Hepatocyte (in vitro differentiated cells): ENCODE measurements at regions not wholly inside any gene's neighbourhood (a gene's known extent, or its start where the extent isn't known, plus 50 kb on each side); places are given as distances from the start of the nearest gene placed in this dataset.
A peak's percentile ranks its signal among the peaks of the same experiment; 100 is the strongest.

Source experiments
- DNase-seq: peaks from one replicate; pipeline ENCODE4 v3.0.0-alpha.2; 2016; ENCODE audit warnings: low spot score
- H2AFZ ChIP-seq: fragments of 200-600 bp; sonication (generic); 2 replicates; pipeline ENCODE4 v1.6.0; 2016; ENCODE audit warnings: antibody characterized with exemption, mild to moderate bottlenecking
- H3K27ac ChIP-seq: fragments of 200-600 bp; sonication (generic); 2 replicates; pipeline ENCODE4 v1.5.1; 2016; ENCODE audit warnings: mild to moderate bottlenecking
- H3K27me3 ChIP-seq: fragments of 200-600 bp; sonication (generic); 2 replicates; pipeline ENCODE4 v1.6.1; 2016
- H3K36me3 ChIP-seq: fragments of 200-600 bp; sonication (generic); replicated peaks from 2 replicates; pipeline ENCODE4 v1.5.1; 2016; ENCODE audit warnings: low read depth; ENCODE audit not compliant: insufficient read depth
- H3K4me1 ChIP-seq: fragments of 200-600 bp; sonication (generic); 2 replicates; pipeline ENCODE4 v1.5.1; 2016; ENCODE audit warnings: mild to moderate bottlenecking, moderate library complexity; ENCODE audit not compliant: insufficient read depth
- H3K4me2 ChIP-seq: fragments of 200-600 bp; sonication (generic); 2 replicates; pipeline ENCODE4 v1.6.0; 2016
- H3K4me3 ChIP-seq: fragments of 200-600 bp; sonication (generic); 2 replicates; pipeline ENCODE4 v1.5.1; 2016; ENCODE audit warnings: mild to moderate bottlenecking
- H3K79me2 ChIP-seq: fragments of 200-600 bp; sonication (generic); 2 replicates; pipeline ENCODE4 v1.6.0; 2017; ENCODE audit warnings: mild to moderate bottlenecking
- H3K9me2 ChIP-seq: fragments of 200-600 bp; sonication (generic); replicated peaks from 2 replicates; pipeline ENCODE4 v1.6.0; 2017; ENCODE audit warnings: mild to moderate bottlenecking; ENCODE audit not compliant: insufficient read depth
- H3K9me3 ChIP-seq: fragments of 200-600 bp; sonication (generic); 2 replicates; pipeline ENCODE4 v1.5.1; 2016; ENCODE audit warnings: low read depth, mild to moderate bottlenecking
- H4K20me1 ChIP-seq: fragments of 200-600 bp; sonication (generic); 2 replicates; pipeline ENCODE4 v1.6.0; 2016; ENCODE audit warnings: mild to moderate bottlenecking; ENCODE audit not compliant: insufficient read depth, poor library complexity, severe bottlenecking
- EZH2 ChIP-seq: fragments of 200-600 bp; sonication (generic); IDR thresholded peaks from 2 replicates; pipeline ENCODE4 v1.6.1; 2016; ENCODE audit warnings: antibody characterized with exemption, mild to moderate bottlenecking, borderline replicate concordance
- EZH2phosphoT487 ChIP-seq: fragments of 200-600 bp; sonication (generic); IDR thresholded peaks from one replicate; pipeline ENCODE4 v1.6.1; 2018; ENCODE audit warnings: antibody characterized with exemption, mild to moderate bottlenecking, low read depth, moderate library complexity; ENCODE audit not compliant: unreplicated experiment, severe bottlenecking
- WGBS: methylation state at CpG from one replicate; pipeline ENCODE4 v1.1.6; 2016; ENCODE audit warnings: low lambda C conversion rate; ENCODE audit errors: missing lambda C conversion rate; 5-methylcytosine and 5-hydroxymethylcytosine counted together
- TF ChIP-seq, protein P1 (sequence below): fragments of 200-600 bp; sonication (generic); IDR thresholded peaks from 2 replicates; pipeline ENCODE4 v1.5.1; 2016; ENCODE audit warnings: antibody characterized with exemption, mild to moderate bottlenecking; ENCODE audit not compliant: poor library complexity

- H2AFZ ChIP-seq: peak overlapping the region; percentile 46
- TF ChIP-seq, protein P1, sequence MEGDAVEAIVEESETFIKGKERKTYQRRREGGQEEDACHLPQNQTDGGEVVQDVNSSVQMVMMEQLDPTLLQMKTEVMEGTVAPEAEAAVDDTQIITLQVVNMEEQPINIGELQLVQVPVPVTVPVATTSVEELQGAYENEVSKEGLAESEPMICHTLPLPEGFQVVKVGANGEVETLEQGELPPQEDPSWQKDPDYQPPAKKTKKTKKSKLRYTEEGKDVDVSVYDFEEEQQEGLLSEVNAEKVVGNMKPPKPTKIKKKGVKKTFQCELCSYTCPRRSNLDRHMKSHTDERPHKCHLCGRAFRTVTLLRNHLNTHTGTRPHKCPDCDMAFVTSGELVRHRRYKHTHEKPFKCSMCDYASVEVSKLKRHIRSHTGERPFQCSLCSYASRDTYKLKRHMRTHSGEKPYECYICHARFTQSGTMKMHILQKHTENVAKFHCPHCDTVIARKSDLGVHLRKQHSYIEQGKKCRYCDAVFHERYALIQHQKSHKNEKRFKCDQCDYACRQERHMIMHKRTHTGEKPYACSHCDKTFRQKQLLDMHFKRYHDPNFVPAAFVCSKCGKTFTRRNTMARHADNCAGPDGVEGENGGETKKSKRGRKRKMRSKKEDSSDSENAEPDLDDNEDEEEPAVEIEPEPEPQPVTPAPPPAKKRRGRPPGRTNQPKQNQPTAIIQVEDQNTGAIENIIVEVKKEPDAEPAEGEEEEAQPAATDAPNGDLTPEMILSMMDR: no peak
- no peak for TF ChIP-seq EZH2phosphoT487
- TF ChIP-seq EZH2: no peak
Observed at GRCh38 chr1:217062586-217062985, 339.4 kb upstream of the ESRRG start.

GRCh38 chr1:217059401-217059800, 336.2 kb upstream of the ESRRG start:
- WGBS: 59% methylated on average over 1 of the region's 1 CpG
- Histone ChIP-seq H3K36me3 (no peaks in the 10 kb centered on the region), H3K9me3 (no peaks in the 10 kb centered on the region), H3K4me2 (no peak overlapping the region), H4K20me1 (no peaks in the 10 kb centered on the region), H3K79me2 (no peaks in the 10 kb centered on the region), H3K4me3 (no peak overlapping the region), H3K27me3 (no peaks in the 10 kb centered on the region), H2AFZ (no peak overlapping the region), H3K9me2 (no peaks in the 10 kb centered on the region), H3K27ac (no peak overlapping the region), H3K4me1 (peaks cover 9% of the 10 kb centered on the region)
- no peak for DNase-seq
- no peak for TF ChIP-seq EZH2phosphoT487
- TF ChIP-seq, protein P1: no peak
- TF ChIP-seq EZH2: no peak

More at GRCh38 chr1:217062586-217062985, 339.4 kb upstream of the ESRRG start:
- no peaks in the 10 kb centered on the region for H3K27me3 ChIP-seq
- no peak for DNase-seq
- no peaks in the 10 kb centered on the region for H3K36me3 ChIP-seq
- no peak overlapping the region for H3K4me3 ChIP-seq
- no peaks in the 10 kb centered on the region for H4K20me1 ChIP-seq
- H3K4me1 ChIP-seq: peaks cover 9% of the 10 kb centered on the region
- H3K9me3 ChIP-seq: no peaks in the 10 kb centered on the region
- peak overlapping the region; percentile 66 for H3K27ac ChIP-seq
- WGBS: 54% methylated on average over 3 of the region's 3 CpGs
- H3K4me2 ChIP-seq: peak overlapping the region; percentile 16
- no peaks in the 10 kb centered on the region for H3K79me2 ChIP-seq
- no peaks in the 10 kb centered on the region for H3K9me2 ChIP-seq

DNA sequence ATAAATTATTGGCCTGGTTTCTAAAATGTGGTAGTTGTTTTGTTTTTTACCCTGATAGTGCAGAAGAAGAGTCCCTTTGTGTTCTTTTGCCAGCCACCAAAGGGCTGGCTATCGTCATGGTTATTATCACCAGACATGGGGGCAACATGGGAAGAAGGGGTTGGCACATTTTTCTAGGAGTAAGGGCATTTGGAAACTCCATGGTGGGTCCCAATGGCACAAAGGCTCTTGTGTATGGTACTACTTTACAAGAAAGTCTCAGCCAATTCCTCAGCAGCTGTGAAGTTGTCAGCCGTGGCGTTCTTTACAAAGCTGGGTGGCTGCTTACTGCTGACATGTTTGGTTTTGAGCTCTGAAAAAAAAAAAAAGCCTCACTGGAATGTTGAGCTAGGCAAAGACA, 330.4 kb upstream of the ESRRG start:
- no peaks in the 10 kb centered on the region for H3K9me2 ChIP-seq
- no peaks in the 10 kb centered on the region for H3K79me2 ChIP-seq
- no peak for DNase-seq
- no peaks in the 10 kb centered on the region for H3K4me1 ChIP-seq
- H3K36me3 ChIP-seq: no peaks in the 10 kb centered on the region
- TF ChIP-seq, protein P1: no peak
- TF ChIP-seq EZH2 (no peak), EZH2phosphoT487 (no peak)
- no peak overlapping the region for H2AFZ ChIP-seq
- WGBS: 82% methylated on average over 3 of the region's 3 CpGs
- H3K9me3 ChIP-seq: no peaks in the 10 kb centered on the region
- H4K20me1 ChIP-seq: no peaks in the 10 kb centered on the region
- H3K27me3 ChIP-seq: no peaks in the 10 kb centered on the region
- H3K4me2 ChIP-seq: no peak overlapping the region
- H3K4me3 ChIP-seq: no peak overlapping the region
- no peak overlapping the region for H3K27ac ChIP-seq

DNA sequence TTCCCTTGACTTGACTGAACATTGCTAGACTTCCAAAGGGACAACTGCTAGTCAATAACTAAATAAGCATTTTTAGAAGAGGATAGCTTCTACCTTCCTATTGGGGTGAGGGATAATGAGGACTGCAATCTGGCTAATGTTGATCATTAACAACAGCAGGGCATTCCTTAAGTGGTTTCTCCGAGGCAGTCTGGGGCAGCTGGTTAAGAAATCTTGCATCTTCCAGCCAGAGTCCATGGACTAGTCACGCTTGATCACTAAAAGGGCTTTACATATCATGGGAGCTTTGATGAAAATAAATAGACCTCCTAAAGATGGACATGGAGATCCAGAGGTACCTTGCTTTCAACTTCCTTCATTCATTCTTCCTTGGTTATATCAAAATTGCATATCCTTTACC, 329.4 kb upstream of the ESRRG start:
- Histone ChIP-seq H4K20me1 (no peaks in the 10 kb centered on the region), H3K27ac (no peak overlapping the region), H3K79me2 (no peaks in the 10 kb centered on the region), H3K4me2 (no peak overlapping the region), H3K4me3 (no peak overlapping the region), H3K27me3 (no peaks in the 10 kb centered on the region), H2AFZ (no peak overlapping the region), H3K36me3 (no peaks in the 10 kb centered on the region), H3K9me2 (no peaks in the 10 kb centered on the region), H3K4me1 (no peaks in the 10 kb centered on the region), H3K9me3 (no peaks in the 10 kb centered on the region)
- TF ChIP-seq EZH2 (no peak), EZH2phosphoT487 (no peak)
- TF ChIP-seq, protein P1: no peak
- 39% methylated on average over 2 of the region's 2 CpGs for WGBS
- DNase-seq: no peak
